Activated CD8-positive, alpha-beta memory T cell treated with anti-CD3 and anti-CD28 coated beads, Interleukin-2, amount 10 ng/mL, durations not matched to agents 7 days and 5 days (primary cell): ENCODE measurements at regions not wholly inside any gene's neighbourhood (a gene's known extent, or its start where the extent isn't known, plus 50 kb on each side); places are given as distances from the start of the nearest gene placed in this dataset.

ENCODE experiments used
- ATAC-seq: fragments of 150-1000 bp; cut with Tn5 transposase; one replicate; pipeline ENCODE4 v1.10.0; 2021; ENCODE audit warnings: moderate library complexity
- CTCF ChIA-PET: fragments of 350-600 bp; sonication (Branson Sonifier 250); formaldehyde crosslinking; loops from one replicate; lab custom pipeline; 2021; ENCODE audit warnings: antibody characterized with exemption; lab: Charles Lee
- DNase-seq: peaks from one replicate; pipeline ENCODE4 v3.0.0-alpha.2; 2020
- H3K27ac Mint-ChIP-seq: one replicate; pipeline ENCODE4 v1.8.0; 2021; ENCODE audit warnings: mild to moderate bottlenecking, mixed read lengths
- H3K27me3 Mint-ChIP-seq: one replicate; pipeline ENCODE4 v1.8.0; 2021; ENCODE audit warnings: mixed read lengths
- H3K36me3 Mint-ChIP-seq: one replicate; pipeline ENCODE4 v1.8.0; 2021; ENCODE audit warnings: mild to moderate bottlenecking, mixed read lengths
- H3K4me1 Mint-ChIP-seq: one replicate; pipeline ENCODE4 v1.8.0; 2021; ENCODE audit warnings: mixed read lengths
- H3K4me3 Mint-ChIP-seq: one replicate; pipeline ENCODE4 v1.8.0; 2021; ENCODE audit warnings: mild to moderate bottlenecking, moderate library complexity, mixed read lengths
- H3K9me3 Mint-ChIP-seq: one replicate; pipeline ENCODE4 v1.8.0; 2022; ENCODE audit warnings: low read depth, mixed read lengths

DNA sequence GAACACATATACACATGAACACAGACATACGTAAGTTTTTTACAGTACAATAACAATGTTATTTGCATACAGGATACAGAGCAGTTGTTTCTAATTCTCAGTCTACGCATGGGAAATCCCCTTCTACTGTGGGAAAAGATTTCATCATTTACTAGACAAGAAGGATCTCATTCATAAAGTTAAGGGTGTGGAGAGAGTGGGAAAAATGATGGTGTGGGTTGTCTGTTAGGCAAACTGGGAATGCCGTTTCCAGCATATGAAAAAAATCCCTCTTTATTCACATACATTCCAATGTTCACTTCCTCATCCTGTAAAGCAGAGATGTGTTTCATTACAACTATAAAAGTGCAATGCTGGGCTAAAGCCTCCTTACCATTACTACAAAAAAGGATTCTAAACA, 120.9 kb downstream of the SINHCAF start:
- H3K27ac Mint-ChIP-seq: no peak overlapping the region
- peaks cover 8% of the 10 kb centered on the region for H3K4me1 Mint-ChIP-seq
- H3K36me3 Mint-ChIP-seq: no peaks in the 10 kb centered on the region
- peaks cover 37% of the 10 kb centered on the region for H3K27me3 Mint-ChIP-seq
- ATAC-seq (peak; percentile 33), DNase-seq (no peak)
- CTCF ChIA-PET: no interaction called here
- H3K9me3 Mint-ChIP-seq: no peaks in the 10 kb centered on the region
- H3K4me3 Mint-ChIP-seq: no peak overlapping the region

DNA sequence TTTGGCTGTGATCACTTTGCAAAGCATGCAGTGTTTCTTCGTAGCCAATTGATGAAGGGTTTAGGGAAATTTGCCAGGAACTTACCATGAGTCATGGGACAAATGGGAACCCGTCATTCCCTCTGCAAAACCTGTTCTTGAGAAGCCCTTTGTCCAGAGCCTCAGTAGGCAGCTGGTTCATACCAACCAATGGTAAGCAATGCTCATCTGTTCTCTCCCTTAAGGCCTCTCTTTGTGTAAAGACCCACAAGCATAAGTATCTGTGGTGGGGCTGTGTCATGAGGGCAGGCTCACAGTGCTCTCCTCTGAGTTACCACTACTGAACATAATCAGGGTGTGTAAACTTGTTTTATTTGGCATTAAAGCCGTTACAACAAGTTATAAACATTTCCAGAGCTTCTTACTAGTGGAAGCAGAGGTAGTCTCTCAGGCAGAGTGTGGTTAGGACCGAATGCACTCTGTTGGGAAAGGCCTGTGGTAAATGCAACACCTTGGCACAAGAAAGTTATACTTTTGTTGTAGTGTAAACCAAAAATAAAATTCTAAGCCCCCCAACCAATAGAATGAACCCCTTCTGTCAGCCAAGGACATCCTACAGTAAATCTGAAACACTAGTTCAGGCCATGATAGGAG, 119.8 kb downstream of the SINHCAF start:
- H3K27ac Mint-ChIP-seq: no peak overlapping the region
- ATAC-seq (no peak), DNase-seq (no peak)
- CTCF ChIA-PET: interaction anchor here (0.7 kb wide), 1 partner anchor 45 kb away, joined by 3 read pairs; no protein-coding TSS in a partner anchor
- no peak overlapping the region for H3K4me3 Mint-ChIP-seq
- peaks cover 32% of the 10 kb centered on the region for H3K27me3 Mint-ChIP-seq
- no peaks in the 10 kb centered on the region for H3K9me3 Mint-ChIP-seq
- peaks cover 8% of the 10 kb centered on the region for H3K4me1 Mint-ChIP-seq
- no peaks in the 10 kb centered on the region for H3K36me3 Mint-ChIP-seq

GRCh38 chr12:31207799-31208465, 118.0 kb downstream of the SINHCAF start:
- Mint-ChIP-seq H3K4me3 (no peak overlapping the region), H3K9me3 (no peaks in the 10 kb centered on the region), H3K4me1 (peaks cover 8% of the 10 kb centered on the region), H3K27ac (no peak overlapping the region), H3K36me3 (no peaks in the 10 kb centered on the region), H3K27me3 (peaks cover 27% of the 10 kb centered on the region)
- DNase-seq (no peak), ATAC-seq (no peak)
- CTCF ChIA-PET: no interaction called here

GRCh38 chr12:31210104-31210503, 115.8 kb downstream of the SINHCAF start:
- H3K4me1 Mint-ChIP-seq: peaks cover 2% of the 10 kb centered on the region
- H3K9me3 Mint-ChIP-seq: no peaks in the 10 kb centered on the region
- H3K27me3 Mint-ChIP-seq: peaks cover 11% of the 10 kb centered on the region
- H3K27ac Mint-ChIP-seq: no peak overlapping the region
- DNase-seq (no peak), ATAC-seq (no peak)
- CTCF ChIA-PET: no interaction called here
- H3K4me3 Mint-ChIP-seq: no peak overlapping the region
- no peaks in the 10 kb centered on the region for H3K36me3 Mint-ChIP-seq

GRCh38 chr12:31210541-31210940, 115.4 kb downstream of the SINHCAF start:
- DNase-seq (no peak), ATAC-seq (no peak)
- Mint-ChIP-seq H3K27me3 (peaks cover 10% of the 10 kb centered on the region), H3K36me3 (no peaks in the 10 kb centered on the region), H3K4me1 (no peaks in the 10 kb centered on the region), H3K4me3 (no peak overlapping the region), H3K27ac (no peak overlapping the region), H3K9me3 (no peaks in the 10 kb centered on the region)
- CTCF ChIA-PET: no interaction called here

GRCh38 chr12:31214626-31215517, 111.1 kb downstream of the SINHCAF start:
- no peak for DNase-seq
- Mint-ChIP-seq H3K36me3 (no peaks in the 10 kb centered on the region), H3K27me3 (peaks cover 7% of the 10 kb centered on the region), H3K4me3 (no peak overlapping the region), H3K9me3 (no peaks in the 10 kb centered on the region), H3K4me1 (no peaks in the 10 kb centered on the region), H3K27ac (no peak overlapping the region)
- CTCF ChIA-PET: interaction anchor here (0.6 kb wide), 1 partner anchor 189 kb away, joined by 3 read pairs; no protein-coding TSS in a partner anchor
- no peak for ATAC-seq

GRCh38 chr12:31215518-31216232, 110.3 kb downstream of the SINHCAF start:
- CTCF ChIA-PET: no interaction called here
- Mint-ChIP-seq H3K36me3 (no peaks in the 10 kb centered on the region), H3K4me3 (no peak overlapping the region), H3K4me1 (no peaks in the 10 kb centered on the region), H3K27me3 (peaks cover 7% of the 10 kb centered on the region), H3K27ac (no peak overlapping the region), H3K9me3 (no peaks in the 10 kb centered on the region)
- DNase-seq (no peak), ATAC-seq (no peak)

DNA sequence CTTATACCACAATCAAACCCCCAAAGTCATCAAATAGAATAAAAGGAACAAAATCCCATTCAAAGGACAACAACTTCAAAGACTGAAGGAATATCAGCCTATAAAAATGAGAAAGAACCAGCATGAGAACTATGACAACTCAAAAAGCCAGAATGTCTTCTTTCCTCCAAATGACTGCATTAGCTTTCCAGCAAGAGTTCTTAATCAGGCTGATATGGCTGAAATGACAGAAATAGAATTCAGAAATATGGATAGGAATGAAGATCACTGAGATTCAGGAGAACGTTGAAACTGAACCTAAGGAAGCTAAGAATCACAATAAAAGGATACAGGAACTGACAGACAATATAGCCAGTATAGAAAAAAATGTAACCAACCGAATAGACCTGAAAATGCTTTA, 109.5 kb downstream of the SINHCAF start:
- ATAC-seq: no peak
- H3K9me3 Mint-ChIP-seq: no peaks in the 10 kb centered on the region
- no peak overlapping the region for H3K4me3 Mint-ChIP-seq
- no peaks in the 10 kb centered on the region for H3K4me1 Mint-ChIP-seq
- H3K27ac Mint-ChIP-seq: no peak overlapping the region
- H3K27me3 Mint-ChIP-seq: peaks cover 7% of the 10 kb centered on the region
- DNase-seq: no peak
- CTCF ChIA-PET: no interaction called here
- no peaks in the 10 kb centered on the region for H3K36me3 Mint-ChIP-seq

DNA sequence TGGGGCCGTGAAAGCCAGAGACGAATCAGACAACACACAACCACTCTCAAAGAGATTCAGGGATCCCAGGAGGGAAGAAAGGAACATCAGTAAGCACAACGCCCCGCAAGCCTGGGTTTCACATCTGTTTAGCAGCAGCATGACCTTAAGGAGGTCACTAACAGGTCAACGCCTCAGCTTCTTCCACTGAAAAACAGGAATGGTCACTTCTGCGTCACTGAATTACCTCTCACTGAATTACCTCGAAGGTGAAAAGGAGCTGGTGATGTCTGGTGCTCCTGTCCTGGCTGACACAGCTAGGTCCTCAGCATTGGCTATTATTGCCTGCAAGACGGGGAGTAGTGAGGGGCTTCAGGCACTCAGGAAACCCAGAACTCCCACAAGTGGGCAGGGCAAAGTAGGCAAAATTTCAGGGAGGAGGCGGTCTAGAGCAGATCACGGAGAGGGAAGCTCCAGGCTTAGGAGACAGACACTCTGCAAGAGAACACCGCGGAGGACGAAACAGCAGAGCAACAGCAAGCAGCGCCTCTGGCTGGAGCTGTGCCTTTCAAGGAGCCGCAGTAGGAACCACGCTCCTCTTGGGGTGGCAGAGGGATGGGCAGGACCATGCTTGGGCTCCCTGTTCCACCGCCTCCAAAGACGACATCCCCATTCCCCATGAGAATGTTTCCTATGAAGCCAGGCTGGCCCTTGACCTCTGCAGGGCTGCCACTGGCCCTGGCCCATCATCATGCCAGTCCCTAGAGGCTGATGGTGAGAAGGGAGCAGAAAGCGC, 108.4 kb downstream of the SINHCAF start:
- no peak for DNase-seq
- no peak overlapping the region for H3K4me3 Mint-ChIP-seq
- H3K9me3 Mint-ChIP-seq: no peaks in the 10 kb centered on the region
- no peak overlapping the region for H3K27ac Mint-ChIP-seq
- H3K36me3 Mint-ChIP-seq: no peaks in the 10 kb centered on the region
- no peaks in the 10 kb centered on the region for H3K4me1 Mint-ChIP-seq
- peaks cover 7% of the 10 kb centered on the region for H3K27me3 Mint-ChIP-seq
- CTCF ChIA-PET: no interaction called here
- ATAC-seq: no peak

GRCh38 chr12:31218203-31219025, 107.5 kb downstream of the SINHCAF start:
- Mint-ChIP-seq H3K36me3 (no peaks in the 10 kb centered on the region), H3K4me1 (no peaks in the 10 kb centered on the region), H3K27me3 (peaks cover 7% of the 10 kb centered on the region), H3K4me3 (no peak overlapping the region), H3K27ac (no peak overlapping the region), H3K9me3 (no peaks in the 10 kb centered on the region)
- DNase-seq (no peak), ATAC-seq (no peak)
- CTCF ChIA-PET: no interaction called here

DNA sequence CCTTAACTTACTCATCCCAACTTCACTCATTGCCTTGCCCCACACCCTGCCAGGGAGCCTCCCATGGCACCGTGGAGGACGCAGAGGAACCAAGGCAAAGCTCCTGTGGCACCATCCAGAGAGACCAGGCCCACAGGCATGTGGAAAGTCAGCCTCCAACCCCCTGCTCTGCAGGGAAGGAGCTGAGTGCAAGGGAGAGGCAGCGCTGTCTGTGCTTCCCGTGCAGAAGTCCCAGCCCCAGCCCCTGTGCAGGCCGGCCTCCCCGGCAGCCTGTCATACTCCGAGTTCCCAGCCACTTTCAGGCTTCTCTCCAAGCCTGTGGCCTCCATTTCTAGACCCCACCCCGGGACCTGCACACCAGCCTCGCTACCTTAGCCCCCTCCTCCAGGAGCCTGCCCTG, 106.4 kb downstream of the SINHCAF start:
- no peaks in the 10 kb centered on the region for H3K36me3 Mint-ChIP-seq
- H3K4me3 Mint-ChIP-seq: no peak overlapping the region
- ATAC-seq (no peak), DNase-seq (no peak)
- peaks cover 7% of the 10 kb centered on the region for H3K27me3 Mint-ChIP-seq
- H3K27ac Mint-ChIP-seq: no peak overlapping the region
- CTCF ChIA-PET: no interaction called here
- no peaks in the 10 kb centered on the region for H3K9me3 Mint-ChIP-seq
- H3K4me1 Mint-ChIP-seq: no peaks in the 10 kb centered on the region

GRCh38 chr12:31220061-31220460, 105.9 kb downstream of the SINHCAF start:
- H3K4me1 Mint-ChIP-seq: no peaks in the 10 kb centered on the region
- DNase-seq: no peak
- no peaks in the 10 kb centered on the region for H3K36me3 Mint-ChIP-seq
- H3K27ac Mint-ChIP-seq: no peak overlapping the region
- CTCF ChIA-PET: no interaction called here
- no peak overlapping the region for H3K4me3 Mint-ChIP-seq
- no peak for ATAC-seq
- peaks cover 7% of the 10 kb centered on the region for H3K27me3 Mint-ChIP-seq
- no peaks in the 10 kb centered on the region for H3K9me3 Mint-ChIP-seq
